ENCODE measurements at regions not wholly inside any gene's neighbourhood (a gene's known extent, or its start where the extent isn't known, plus 50 kb on each side); places are given as distances from the start of the nearest gene placed in this dataset.

GRCh38 chr10:10294881-10295529, 722.7 kb upstream of the CELF2 start:
- Histone ChIP-seq H3K27me3 (no peaks in the 10 kb centered on the region), H3K9me3 (no peaks in the 10 kb centered on the region), H3K36me3 (no peaks in the 10 kb centered on the region), H3K4me1 (no peaks in the 10 kb centered on the region), H3K27ac (no peak overlapping the region), H3K4me3 (no peak overlapping the region)
- DNase-seq (no peak), ATAC-seq (peak; percentile 28)
- intact Hi-C loops (cut with DNase I) = no loop called here
- TF ChIP-seq CTCF (IDR thresholded peaks at IDR 0.05) = no peak

GRCh38 chr10:10295537-10295936, 722.1 kb upstream of the CELF2 start:
- TF ChIP-seq CTCF (IDR thresholded peaks at IDR 0.05) = no peak
- Histone ChIP-seq H3K36me3 (no peaks in the 10 kb centered on the region), H3K27ac (no peak overlapping the region), H3K4me3 (no peak overlapping the region), H3K9me3 (no peaks in the 10 kb centered on the region), H3K27me3 (no peaks in the 10 kb centered on the region), H3K4me1 (no peaks in the 10 kb centered on the region)
- ATAC-seq = no peak
- DNase-seq = no peak
- intact Hi-C loops (cut with DNase I) = no loop called here

GRCh38 chr10:10302689-10303088, 715.0 kb upstream of the CELF2 start:
- intact Hi-C loops (cut with DNase I) = no loop called here

GRCh38 chr10:10307036-10307435, 710.6 kb upstream of the CELF2 start:
- Histone ChIP-seq H3K36me3 (no peaks in the 10 kb centered on the region), H3K9me3 (no peaks in the 10 kb centered on the region), H3K4me3 (no peak overlapping the region), H3K27me3 (no peaks in the 10 kb centered on the region), H3K27ac (no peak overlapping the region), H3K4me1 (no peaks in the 10 kb centered on the region)
- intact Hi-C loops (cut with DNase I) = no loop called here
- DNase-seq (no peak), ATAC-seq (no peak)
- no peak for TF ChIP-seq CTCF (IDR thresholded peaks at IDR 0.05)

More at GRCh38 chr10:10302689-10303088, 715.0 kb upstream of the CELF2 start:
- H3K4me3 ChIP-seq = no peak overlapping the region
- no peaks in the 10 kb centered on the region for H3K36me3 ChIP-seq
- no peak overlapping the region for H3K27ac ChIP-seq
- no peaks in the 10 kb centered on the region for H3K4me1 ChIP-seq
- H3K9me3 ChIP-seq = no peaks in the 10 kb centered on the region
- DNase-seq (no peak), ATAC-seq (no peak)
- H3K27me3 ChIP-seq = no peaks in the 10 kb centered on the region
- no peak for TF ChIP-seq CTCF (IDR thresholded peaks at IDR 0.05)

GRCh38 chr10:10307551-10307950, 710.1 kb upstream of the CELF2 start:
- intact Hi-C loops (cut with DNase I) = no loop called here
- no peak for ATAC-seq
- Histone ChIP-seq H3K27ac (no peak overlapping the region), H3K4me3 (no peak overlapping the region), H3K9me3 (no peaks in the 10 kb centered on the region), H3K27me3 (no peaks in the 10 kb centered on the region), H3K36me3 (no peaks in the 10 kb centered on the region), H3K4me1 (no peaks in the 10 kb centered on the region)
- no peak for DNase-seq
- no peak for TF ChIP-seq CTCF (IDR thresholded peaks at IDR 0.05)

GRCh38 chr10:10310498-10310897, 707.2 kb upstream of the CELF2 start:
- H3K4me1 ChIP-seq = no peaks in the 10 kb centered on the region
- no peaks in the 10 kb centered on the region for H3K9me3 ChIP-seq
- no peaks in the 10 kb centered on the region for H3K36me3 ChIP-seq
- H3K4me3 ChIP-seq = no peak overlapping the region
- H3K27ac ChIP-seq = no peak overlapping the region
- no peaks in the 10 kb centered on the region for H3K27me3 ChIP-seq
- ATAC-seq (no peak), DNase-seq (no peak)
- intact Hi-C loops (cut with DNase I) = no loop called here
- no peak for TF ChIP-seq CTCF (IDR thresholded peaks at IDR 0.05)
